ENCODE measurements at regions not wholly inside any gene's neighbourhood (a gene's known extent, or its start where the extent isn't known, plus 50 kb on each side); places are given as distances from the start of the nearest gene placed in this dataset.
A peak's percentile ranks its signal among the peaks of the same experiment; 100 is the strongest.

GRCh38 chr6:14862845-14863244, 383.0 kb upstream of the JARID2 start:
- peaks cover 28% of the 10 kb centered on the region for H3K4me1 ChIP-seq (ENCODE audit: insufficient read depth)
- H3K9me2 ChIP-seq (ENCODE audit: insufficient read depth): no peaks in the 10 kb centered on the region
- no peaks in the 10 kb centered on the region for H3K27me3 ChIP-seq (ENCODE audit: insufficient read depth)
- H3K27me3 Mint-ChIP-seq (ENCODE audit: insufficient read depth, low read depth, poor library complexity): peaks cover 5% of the 10 kb centered on the region
- no peak overlapping the region for H3K4me3 Mint-ChIP-seq
- no peak overlapping the region for H3K4me3 ChIP-seq
- TF ChIP-seq NANOG (IDR thresholded peaks at IDR 0.05; ENCODE audit: borderline replicate concordance) (no peak), ETS1 (IDR thresholded peaks at IDR 0.05) (no peak), EZH2 (IDR thresholded peaks at IDR 0.05; ENCODE audit: low read depth, unreplicated experiment) (no peak), EZH2phosphoT487 (IDR thresholded peaks at IDR 0.05; ENCODE audit: unreplicated experiment) (no peak), CREB1 (CRISPR knock-in tag; IDR thresholded peaks at IDR 0.05; ENCODE audit: low read depth) (no peak), ZNF114 (CRISPR knock-in tag; IDR thresholded peaks at IDR 0.05) (no peak), ZNF331 (CRISPR knock-in tag; IDR thresholded peaks at IDR 0.05; ENCODE audit: low read depth) (no peak), REST (IDR thresholded peaks at IDR 0.05; ENCODE audit: unreplicated experiment) (no peak), ZNF462 (CRISPR knock-in tag; IDR thresholded peaks at IDR 0.05) (no peak), POLR2AphosphoS5 (IDR thresholded peaks at IDR 0.05; ENCODE audit: low read depth) (no peak), JUNB (IDR thresholded peaks at IDR 0.05; ENCODE audit: unreplicated experiment) (no peak), STAT1 (IDR thresholded peaks at IDR 0.05; ENCODE audit: unreplicated experiment) (no peak), CTCF (conservative IDR thresholded peaks at IDR 0.05; ENCODE audit: low read depth in 2 of 2) (no peak)
- peaks cover 34% of the 10 kb centered on the region for H3K4me1 Mint-ChIP-seq
- ATAC-seq (no peak), DNase-seq (ENCODE audit: low spot score) (no peak)
- no peaks in the 10 kb centered on the region for H3K36me3 ChIP-seq (ENCODE audit: insufficient read depth)
- 0 out of 2 replicates have a peak, but pooled peaks cover 5% of the 10 kb centered on the region for H3F3A ChIP-seq (replicated peaks; ENCODE audit: low read depth)
- no peak overlapping the region for H3K4me2 ChIP-seq
- peak overlapping the region; percentile 48; the same call in 1 of the 2 replicates for H3K27ac ChIP-seq (ENCODE audit: low read depth)
- no peaks in the 10 kb centered on the region for H3K9me3 Mint-ChIP-seq
- H3K27ac Mint-ChIP-seq: no peak overlapping the region
- no peaks in the 10 kb centered on the region for H4K20me1 ChIP-seq (replicated peaks; ENCODE audit: insufficient read depth)
- no peaks in the 10 kb centered on the region for H3K79me2 ChIP-seq (replicated peaks; ENCODE audit: insufficient read depth)
- H2AFZ ChIP-seq: no peak overlapping the region
- H3K36me3 Mint-ChIP-seq (ENCODE audit: low read depth): peaks cover 2% of the 10 kb centered on the region; the same call in 2 of the 3 replicates
